ENCODE measurements at regions not wholly inside any gene's neighbourhood (a gene's known extent, or its start where the extent isn't known, plus 50 kb on each side); places are given as distances from the start of the nearest gene placed in this dataset.
"Not testable (repeated sequence)": the region's sequence is repeated elsewhere in the genome, so short reads cannot be mapped to it uniquely, and the experiment has no call there.

DNA sequence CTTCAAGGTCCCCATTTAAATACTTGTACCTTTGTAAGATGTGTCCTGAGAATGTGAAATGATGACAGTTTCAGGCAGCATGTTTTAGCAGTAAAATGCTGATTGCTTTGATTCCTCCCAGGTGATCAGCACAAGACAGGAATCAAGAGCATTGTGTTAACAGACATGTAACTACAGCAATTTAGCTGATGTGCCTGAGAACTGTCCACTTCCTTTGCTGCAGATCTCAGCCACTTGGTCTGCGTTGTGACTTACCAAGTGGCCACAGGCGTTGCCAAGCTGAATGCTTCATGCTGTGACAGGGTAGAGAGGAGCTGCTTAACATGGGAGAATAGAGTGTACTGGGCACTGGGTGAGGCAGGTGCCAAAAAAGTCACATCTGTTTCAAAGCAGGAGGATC, 767.0 kb upstream of the POU3F2 start:
- TF ChIP-seq, protein P1, sequence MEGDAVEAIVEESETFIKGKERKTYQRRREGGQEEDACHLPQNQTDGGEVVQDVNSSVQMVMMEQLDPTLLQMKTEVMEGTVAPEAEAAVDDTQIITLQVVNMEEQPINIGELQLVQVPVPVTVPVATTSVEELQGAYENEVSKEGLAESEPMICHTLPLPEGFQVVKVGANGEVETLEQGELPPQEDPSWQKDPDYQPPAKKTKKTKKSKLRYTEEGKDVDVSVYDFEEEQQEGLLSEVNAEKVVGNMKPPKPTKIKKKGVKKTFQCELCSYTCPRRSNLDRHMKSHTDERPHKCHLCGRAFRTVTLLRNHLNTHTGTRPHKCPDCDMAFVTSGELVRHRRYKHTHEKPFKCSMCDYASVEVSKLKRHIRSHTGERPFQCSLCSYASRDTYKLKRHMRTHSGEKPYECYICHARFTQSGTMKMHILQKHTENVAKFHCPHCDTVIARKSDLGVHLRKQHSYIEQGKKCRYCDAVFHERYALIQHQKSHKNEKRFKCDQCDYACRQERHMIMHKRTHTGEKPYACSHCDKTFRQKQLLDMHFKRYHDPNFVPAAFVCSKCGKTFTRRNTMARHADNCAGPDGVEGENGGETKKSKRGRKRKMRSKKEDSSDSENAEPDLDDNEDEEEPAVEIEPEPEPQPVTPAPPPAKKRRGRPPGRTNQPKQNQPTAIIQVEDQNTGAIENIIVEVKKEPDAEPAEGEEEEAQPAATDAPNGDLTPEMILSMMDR (conservative IDR thresholded peaks at IDR 0.05; ENCODE audit: low read depth, low read length): no peak
- no peaks in the 10 kb centered on the region for H4K20me1 ChIP-seq (ENCODE audit: insufficient read depth)
- no peaks in the 10 kb centered on the region for H3K36me3 ChIP-seq (ENCODE audit: insufficient read depth)
- no peaks in the 10 kb centered on the region for H3K4me1 ChIP-seq (ENCODE audit: low read depth, poor library complexity, severe bottlenecking)
- H3K27ac ChIP-seq: no peak overlapping the region
- no peak overlapping the region for H3K4me3 ChIP-seq (IDR thresholded peaks at IDR 0.05; ENCODE audit: insufficient read depth, low read depth, low read length)
- no peak overlapping the region for H3K9ac ChIP-seq
- no peak overlapping the region for H2AFZ ChIP-seq (ENCODE audit: low read depth)
- no peaks in the 10 kb centered on the region for H3K79me2 ChIP-seq (ENCODE audit: insufficient read depth, low read depth)
- H3K4me2 ChIP-seq: no peak overlapping the region
- no peaks in the 10 kb centered on the region for H3K27me3 ChIP-seq (ENCODE audit: insufficient read depth, low read depth)

DNA sequence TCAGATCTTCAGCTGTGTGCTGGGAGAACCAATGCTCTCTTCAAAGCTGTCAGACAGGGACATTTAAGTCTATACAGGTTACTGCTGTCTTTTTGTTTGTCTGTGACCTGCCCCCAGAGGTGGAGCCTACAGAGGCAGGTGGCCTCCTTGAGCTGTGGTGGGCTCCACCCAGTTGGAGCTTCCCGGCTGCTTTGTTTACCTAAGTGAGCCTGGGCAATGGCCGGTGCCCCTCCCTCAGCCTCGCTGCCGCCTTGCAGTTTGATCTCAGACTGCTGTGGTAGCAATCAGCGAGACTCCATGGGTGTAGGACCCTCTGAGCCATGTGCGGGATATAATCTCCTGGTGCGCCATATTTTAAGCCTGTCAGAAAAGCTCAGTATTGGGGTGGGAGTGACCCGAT, 745.8 kb upstream of the POU3F2 start:
- not testable (repeated sequence) for H3K36me3 ChIP-seq (ENCODE audit: insufficient read depth); H4K20me1 ChIP-seq (ENCODE audit: insufficient read depth); H3K27ac ChIP-seq; H2AFZ ChIP-seq (ENCODE audit: low read depth); H3K9ac ChIP-seq; H3K4me2 ChIP-seq; H3K27me3 ChIP-seq (ENCODE audit: insufficient read depth, low read depth); H3K79me2 ChIP-seq (ENCODE audit: insufficient read depth, low read depth); H3K4me3 ChIP-seq (IDR thresholded peaks at IDR 0.05; ENCODE audit: insufficient read depth, low read depth, low read length); H3K4me1 ChIP-seq (ENCODE audit: low read depth, poor library complexity, severe bottlenecking)

DNA sequence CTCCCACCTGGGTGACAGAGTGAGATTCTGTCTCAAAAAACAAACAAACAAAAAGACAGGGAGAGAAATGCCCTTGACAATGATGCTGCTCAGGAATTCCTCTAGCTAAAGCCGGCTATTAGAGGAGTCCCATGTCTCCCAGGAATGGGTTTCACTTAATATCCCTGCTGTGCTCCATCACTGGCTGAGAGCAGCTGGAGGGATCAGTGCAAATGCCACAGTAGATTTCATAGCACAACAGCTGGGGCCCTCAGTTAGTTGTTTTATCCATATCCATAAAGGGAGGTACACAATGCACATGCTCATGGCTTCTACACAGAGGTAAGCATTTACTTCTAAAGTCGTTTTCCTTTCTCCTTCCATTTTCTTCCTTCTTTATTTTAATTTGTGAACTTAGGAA, 742.0 kb upstream of the POU3F2 start:
- Histone ChIP-seq H3K4me3 (IDR thresholded peaks at IDR 0.05; ENCODE audit: insufficient read depth, low read depth, low read length) (no peak overlapping the region), H3K4me2 (no peak overlapping the region), H3K27ac (no peak overlapping the region), H2AFZ (ENCODE audit: low read depth) (no peak overlapping the region), H3K79me2 (ENCODE audit: insufficient read depth, low read depth) (no peaks in the 10 kb centered on the region), H3K9ac (no peak overlapping the region), H3K27me3 (ENCODE audit: insufficient read depth, low read depth) (no peaks in the 10 kb centered on the region), H3K4me1 (ENCODE audit: low read depth, poor library complexity, severe bottlenecking) (no peaks in the 10 kb centered on the region), H3K36me3 (ENCODE audit: insufficient read depth) (no peaks in the 10 kb centered on the region), H4K20me1 (ENCODE audit: insufficient read depth) (no peaks in the 10 kb centered on the region)
- TF ChIP-seq, protein P1 (conservative IDR thresholded peaks at IDR 0.05; ENCODE audit: low read depth, low read length): no peak

DNA sequence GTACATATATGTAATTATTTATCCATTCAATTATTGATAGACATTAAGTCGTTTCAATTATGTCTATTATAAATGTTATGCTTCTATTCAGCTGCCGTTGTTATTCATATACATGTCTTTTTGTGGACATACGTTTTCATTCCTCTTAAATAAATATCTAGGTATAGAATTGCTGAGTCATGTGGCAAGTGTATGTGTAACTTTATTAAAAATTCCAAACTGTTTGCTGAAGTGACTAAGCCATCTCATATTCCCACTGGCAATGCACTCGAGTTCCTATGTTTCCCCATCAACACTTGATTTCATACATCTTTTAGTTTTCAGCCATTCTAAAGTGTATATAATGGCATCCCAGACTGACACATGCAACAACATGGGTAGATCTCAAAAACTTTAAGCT, 739.7 kb upstream of the POU3F2 start:
- H3K27ac ChIP-seq: no peak overlapping the region
- TF ChIP-seq, protein P1 (conservative IDR thresholded peaks at IDR 0.05; ENCODE audit: low read depth, low read length): no peak

DNA sequence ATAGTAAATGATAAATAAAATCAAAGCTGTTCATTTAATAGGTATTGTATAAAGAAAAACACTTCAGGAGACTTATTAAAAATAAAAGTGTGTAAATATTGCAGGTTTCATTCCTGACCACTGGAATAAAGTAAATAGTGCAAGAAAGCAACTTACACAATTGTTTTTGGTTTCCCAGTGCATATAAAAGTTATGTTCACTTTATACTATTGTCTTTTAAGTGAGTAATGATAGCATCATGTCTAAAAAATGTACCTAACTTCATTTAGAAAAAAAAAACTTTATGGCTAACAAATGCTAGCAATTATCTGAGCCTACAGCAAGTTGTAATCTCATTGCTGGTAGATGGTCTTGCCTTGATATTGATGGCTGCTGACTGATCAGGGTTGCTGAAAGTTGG, 726.6 kb upstream of the POU3F2 start:
- TF ChIP-seq, protein P1 (conservative IDR thresholded peaks at IDR 0.05; ENCODE audit: low read depth, low read length): no peak
- Histone ChIP-seq H4K20me1 (ENCODE audit: insufficient read depth) (no peaks in the 10 kb centered on the region), H3K27ac (no peak overlapping the region), H3K27me3 (ENCODE audit: insufficient read depth, low read depth) (no peaks in the 10 kb centered on the region), H3K4me1 (ENCODE audit: low read depth, poor library complexity, severe bottlenecking) (no peaks in the 10 kb centered on the region), H3K36me3 (ENCODE audit: insufficient read depth) (no peaks in the 10 kb centered on the region), H3K4me2 (no peak overlapping the region), H3K4me3 (IDR thresholded peaks at IDR 0.05; ENCODE audit: insufficient read depth, low read depth, low read length) (no peak overlapping the region), H3K79me2 (ENCODE audit: insufficient read depth, low read depth) (no peaks in the 10 kb centered on the region), H2AFZ (ENCODE audit: low read depth) (no peak overlapping the region), H3K9ac (no peak overlapping the region)

More for the DNA sequence above, 739.7 kb upstream of the POU3F2 start:
- Histone ChIP-seq H2AFZ (ENCODE audit: low read depth) (no peak overlapping the region), H3K4me3 (IDR thresholded peaks at IDR 0.05; ENCODE audit: insufficient read depth, low read depth, low read length) (no peak overlapping the region), H3K4me1 (ENCODE audit: low read depth, poor library complexity, severe bottlenecking) (no peaks in the 10 kb centered on the region), H3K27me3 (ENCODE audit: insufficient read depth, low read depth) (no peaks in the 10 kb centered on the region), H4K20me1 (ENCODE audit: insufficient read depth) (no peaks in the 10 kb centered on the region), H3K36me3 (ENCODE audit: insufficient read depth) (no peaks in the 10 kb centered on the region), H3K9ac (no peak overlapping the region), H3K79me2 (ENCODE audit: insufficient read depth, low read depth) (no peaks in the 10 kb centered on the region), H3K4me2 (no peak overlapping the region)

Data from KMS-11 (cell line).